Germinal center (tissue), 1 donor: ENCODE measurements at regions not wholly inside any gene's neighbourhood (a gene's known extent, or its start where the extent isn't known, plus 50 kb on each side); places are given as distances from the start of the nearest gene placed in this dataset.
"Not testable (repeated sequence)": the region's sequence is repeated elsewhere in the genome, so short reads cannot be mapped to it uniquely, and the experiment has no call there.

Experiments used
- DNase-seq: peaks from one replicate; pipeline ENCODE4 v3.0.0; 2012; ENCODE audit warnings: mixed read lengths, low spot score

- DNase-seq: no peak
These were observed 74.9 kb downstream of the ALG10 start for GRCh38 chr12:34097213-34097612.

GRCh38 chr12:34105392-34105933 is 83.2 kb downstream of the ALG10 start:
- no peak for DNase-seq

GRCh38 chr12:34106172-34106571 is 83.9 kb downstream of the ALG10 start:
- DNase-seq: no peak

- DNase-seq: no peak
These were observed 84.7 kb downstream of the ALG10 start for GRCh38 chr12:34107016-34107415.

- DNase-seq: no peak
These were observed 85.6 kb downstream of the ALG10 start for GRCh38 chr12:34107781-34108404.

GRCh38 chr12:34108405-34108803 is 86.1 kb downstream of the ALG10 start:
- no peak for DNase-seq

GRCh38 chr12:34108967-34109366 is 86.7 kb downstream of the ALG10 start:
- DNase-seq: no peak

- DNase-seq: no peak
These were observed 87.1 kb downstream of the ALG10 start for GRCh38 chr12:34109390-34109789.

- not testable (repeated sequence) for DNase-seq
These were observed 87.7 kb downstream of the ALG10 start for GRCh38 chr12:34109909-34110531.

- no peak for DNase-seq
These were observed 97.1 kb downstream of the ALG10 start for GRCh38 chr12:34119366-34119765.

GRCh38 chr12:34121360-34121759 is 99.1 kb downstream of the ALG10 start:
- DNase-seq: no peak

- DNase-seq: peak; percentile 37
These were observed 100.8 kb downstream of the ALG10 start for GRCh38 chr12:34123092-34123491.

- DNase-seq: no peak
These were observed 102.3 kb downstream of the ALG10 start for GRCh38 chr12:34124608-34125007.

- DNase-seq: no peak
These were observed 103.9 kb downstream of the ALG10 start for GRCh38 chr12:34126239-34126641.

GRCh38 chr12:34126805-34127204 is 104.5 kb downstream of the ALG10 start:
- DNase-seq: no peak

- DNase-seq: not testable (repeated sequence)
These were observed 105.1 kb downstream of the ALG10 start for GRCh38 chr12:34127379-34127778.

GRCh38 chr12:34142430-34142829 is 120.1 kb downstream of the ALG10 start:
- no peak for DNase-seq

- DNase-seq: no peak
These were observed 128.7 kb downstream of the ALG10 start for GRCh38 chr12:34151019-34151418.

- no peak for DNase-seq
These were observed 141.1 kb downstream of the ALG10 start for GRCh38 chr12:34163443-34163842.

GRCh38 chr12:34166427-34167060 is 144.2 kb downstream of the ALG10 start:
- DNase-seq: no peak

GRCh38 chr12:34168507-34168906 is 146.2 kb downstream of the ALG10 start:
- not testable (repeated sequence) for DNase-seq

GRCh38 chr12:34186492-34186891 is 164.2 kb downstream of the ALG10 start:
- DNase-seq: no peak

- no peak for DNase-seq
These were observed 166.7 kb downstream of the ALG10 start for GRCh38 chr12:34188974-34189373.
